Hepatocyte (in vitro differentiated cells): ENCODE measurements at regions not wholly inside any gene's neighbourhood (a gene's known extent, or its start where the extent isn't known, plus 50 kb on each side); places are given as distances from the start of the nearest gene placed in this dataset.

Experiments used
- DNase-seq: peaks from one replicate; pipeline ENCODE4 v3.0.0-alpha.2; 2016; ENCODE audit warnings: low spot score
- H2AFZ ChIP-seq: fragments of 200-600 bp; sonication (generic); 2 replicates; pipeline ENCODE4 v1.6.0; 2016; ENCODE audit warnings: antibody characterized with exemption, mild to moderate bottlenecking
- H3K27ac ChIP-seq: fragments of 200-600 bp; sonication (generic); 2 replicates; pipeline ENCODE4 v1.5.1; 2016; ENCODE audit warnings: mild to moderate bottlenecking
- H3K27me3 ChIP-seq: fragments of 200-600 bp; sonication (generic); 2 replicates; pipeline ENCODE4 v1.6.1; 2016
- H3K36me3 ChIP-seq: fragments of 200-600 bp; sonication (generic); replicated peaks from 2 replicates; pipeline ENCODE4 v1.5.1; 2016; ENCODE audit warnings: low read depth; ENCODE audit not compliant: insufficient read depth
- H3K4me1 ChIP-seq: fragments of 200-600 bp; sonication (generic); 2 replicates; pipeline ENCODE4 v1.5.1; 2016; ENCODE audit warnings: mild to moderate bottlenecking, moderate library complexity; ENCODE audit not compliant: insufficient read depth
- H3K4me2 ChIP-seq: fragments of 200-600 bp; sonication (generic); 2 replicates; pipeline ENCODE4 v1.6.0; 2016
- H3K4me3 ChIP-seq: fragments of 200-600 bp; sonication (generic); 2 replicates; pipeline ENCODE4 v1.5.1; 2016; ENCODE audit warnings: mild to moderate bottlenecking
- H3K79me2 ChIP-seq: fragments of 200-600 bp; sonication (generic); 2 replicates; pipeline ENCODE4 v1.6.0; 2017; ENCODE audit warnings: mild to moderate bottlenecking
- H3K9me2 ChIP-seq: fragments of 200-600 bp; sonication (generic); replicated peaks from 2 replicates; pipeline ENCODE4 v1.6.0; 2017; ENCODE audit warnings: mild to moderate bottlenecking; ENCODE audit not compliant: insufficient read depth
- H3K9me3 ChIP-seq: fragments of 200-600 bp; sonication (generic); 2 replicates; pipeline ENCODE4 v1.5.1; 2016; ENCODE audit warnings: low read depth, mild to moderate bottlenecking
- H4K20me1 ChIP-seq: fragments of 200-600 bp; sonication (generic); 2 replicates; pipeline ENCODE4 v1.6.0; 2016; ENCODE audit warnings: mild to moderate bottlenecking; ENCODE audit not compliant: insufficient read depth, poor library complexity, severe bottlenecking
- CTCF ChIP-seq: fragments of 200-600 bp; sonication (generic); IDR thresholded peaks from 2 replicates; pipeline ENCODE4 v1.5.1; 2016; ENCODE audit warnings: antibody characterized with exemption, mild to moderate bottlenecking; ENCODE audit not compliant: poor library complexity
- EZH2 ChIP-seq: fragments of 200-600 bp; sonication (generic); IDR thresholded peaks from 2 replicates; pipeline ENCODE4 v1.6.1; 2016; ENCODE audit warnings: antibody characterized with exemption, mild to moderate bottlenecking, borderline replicate concordance
- EZH2phosphoT487 ChIP-seq: fragments of 200-600 bp; sonication (generic); IDR thresholded peaks from one replicate; pipeline ENCODE4 v1.6.1; 2018; ENCODE audit warnings: antibody characterized with exemption, mild to moderate bottlenecking, low read depth, moderate library complexity; ENCODE audit not compliant: unreplicated experiment, severe bottlenecking
- WGBS: methylation state at CpG from one replicate; pipeline ENCODE4 v1.1.6; 2016; ENCODE audit warnings: low lambda C conversion rate; ENCODE audit errors: missing lambda C conversion rate; 5-methylcytosine and 5-hydroxymethylcytosine counted together

GRCh38 chr2:239711911-239712570 lies 311.2 kb upstream of the HDAC4 start:
- Histone ChIP-seq H3K36me3 (no peaks in the 10 kb centered on the region), H3K4me3 (no peak overlapping the region), H3K79me2 (no peaks in the 10 kb centered on the region), H4K20me1 (no peaks in the 10 kb centered on the region), H3K4me2 (no peak overlapping the region), H3K9me3 (no peaks in the 10 kb centered on the region), H2AFZ (no peak overlapping the region), H3K27me3 (no peaks in the 10 kb centered on the region), H3K9me2 (no peaks in the 10 kb centered on the region), H3K4me1 (peaks cover 7% of the 10 kb centered on the region), H3K27ac (no peak overlapping the region)
- TF ChIP-seq CTCF (no peak), EZH2 (no peak), EZH2phosphoT487 (no peak)
- no peak for DNase-seq
- 89% methylated on average over 8 of the region's 8 CpGs for WGBS

- Histone ChIP-seq H2AFZ (no peak overlapping the region), H3K79me2 (no peaks in the 10 kb centered on the region), H3K4me2 (no peak overlapping the region), H3K27ac (no peak overlapping the region), H3K9me3 (no peaks in the 10 kb centered on the region), H3K9me2 (no peaks in the 10 kb centered on the region), H3K27me3 (no peaks in the 10 kb centered on the region), H3K4me3 (no peak overlapping the region), H3K4me1 (peaks cover 3% of the 10 kb centered on the region), H3K36me3 (no peaks in the 10 kb centered on the region), H4K20me1 (no peaks in the 10 kb centered on the region)
- DNase-seq, result no peak
- TF ChIP-seq CTCF (no peak), EZH2 (no peak), EZH2phosphoT487 (no peak)
- WGBS, result 68% methylated on average over 7 of the region's 7 CpGs
Measured at GRCh38 chr2:239710953-239711861, 310.4 kb upstream of the HDAC4 start.

GRCh38 chr2:239706367-239706766 lies 305.5 kb upstream of the HDAC4 start:
- H3K79me2 ChIP-seq, result no peaks in the 10 kb centered on the region
- H4K20me1 ChIP-seq, result no peaks in the 10 kb centered on the region
- no peak overlapping the region for H3K4me2 ChIP-seq
- no peaks in the 10 kb centered on the region for H3K9me3 ChIP-seq
- no peak overlapping the region for H2AFZ ChIP-seq
- no peaks in the 10 kb centered on the region for H3K9me2 ChIP-seq
- no peaks in the 10 kb centered on the region for H3K4me1 ChIP-seq
- TF ChIP-seq EZH2 (no peak), CTCF (no peak), EZH2phosphoT487 (no peak)
- no peaks in the 10 kb centered on the region for H3K27me3 ChIP-seq
- WGBS, result 39% methylated on average over 8 of the region's 8 CpGs
- no peak overlapping the region for H3K27ac ChIP-seq
- DNase-seq, result no peak
- H3K36me3 ChIP-seq, result no peaks in the 10 kb centered on the region
- no peak overlapping the region for H3K4me3 ChIP-seq
